ENCODE measurements at regions not wholly inside any gene's neighbourhood (a gene's known extent, or its start where the extent isn't known, plus 50 kb on each side); places are given as distances from the start of the nearest gene placed in this dataset.
"Not testable (repeated sequence)": the region's sequence is repeated elsewhere in the genome, so short reads cannot be mapped to it uniquely, and the experiment has no call there.

GRCh38 chr5:91487420-91487819, 104.3 kb upstream of the ARRDC3 start:
- Histone ChIP-seq H3K27me3 (ENCODE audit: insufficient read depth, low read length) (no peaks in the 10 kb centered on the region), H2BK120ac (ENCODE audit: insufficient read depth, low read length, poor library complexity) (no peak overlapping the region), H4K8ac (ENCODE audit: low read depth, low read length) (no peak overlapping the region), H3K9me3 (ENCODE audit: insufficient read depth, low read depth, low read length) (no peaks in the 10 kb centered on the region), H3K79me1 (ENCODE audit: low read length) (no peaks in the 10 kb centered on the region), H4K91ac (ENCODE audit: low read depth, low read length) (no peak overlapping the region), H3K4me1 (ENCODE audit: control insufficient read depth in 1 of 2, insufficient read depth in 2 of 2, low read length in 2 of 2) (no peaks in the 10 kb centered on the region), H2AFZ (ENCODE audit: insufficient read depth, low read length, poor library complexity) (no peak overlapping the region), H3K9ac (ENCODE audit: low read length) (no peak overlapping the region), H4K12ac (ENCODE audit: low read depth, low read length) (no peak overlapping the region), H2AK5ac (ENCODE audit: low read length) (no peak overlapping the region), H3K4ac (ENCODE audit: low read depth, low read length) (no peak overlapping the region), H3K14ac (ENCODE audit: low read length) (no peak overlapping the region), H2BK5ac (ENCODE audit: low read depth, low read length, poor library complexity) (no peak overlapping the region), H3K23ac (ENCODE audit: low read length) (no peak overlapping the region), H3K4me3 (ENCODE audit: low read depth, low read length) (no peak overlapping the region), H3K79me2 (ENCODE audit: control insufficient read depth, insufficient read depth, low read length, poor library complexity) (no peaks in the 10 kb centered on the region), H3K4me2 (ENCODE audit: low read length) (no peak overlapping the region), H2BK12ac (ENCODE audit: low read length) (no peak overlapping the region), H3K18ac (ENCODE audit: low read length) (no peak overlapping the region), H3K36me3 (ENCODE audit: control insufficient read depth in 1 of 2, insufficient read depth in 2 of 2, low read length in 2 of 2) (no peaks in the 10 kb centered on the region), H3K27ac (ENCODE audit: low read depth, low read length) (no peak overlapping the region)
- no peak for DNase-seq
- no CpG with 5 or more reads among the region's 2 CpGs for WGBS (ENCODE audit: extremely low coverage, insufficient coverage, insufficient read length)

DNA sequence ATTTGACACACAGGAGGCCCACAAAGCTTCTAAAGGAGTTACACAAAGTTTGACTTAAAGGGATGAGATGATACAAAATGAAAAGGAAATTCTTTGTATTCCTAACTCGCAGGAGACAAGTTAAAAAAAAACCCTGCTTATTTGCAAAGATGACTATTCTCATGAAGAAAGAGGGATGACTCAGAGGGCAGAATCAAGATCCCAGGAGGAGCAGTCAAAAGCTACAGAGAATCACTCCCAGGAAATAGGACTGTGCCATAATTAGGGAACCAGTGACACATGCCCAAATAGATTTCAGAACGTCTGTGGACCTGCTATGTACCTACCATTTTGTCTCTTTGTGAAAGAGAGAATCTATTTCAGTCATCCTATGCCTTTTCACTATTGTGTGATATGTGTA, 103.5 kb upstream of the ARRDC3 start:
- no peaks in the 10 kb centered on the region for H3K79me2 ChIP-seq (ENCODE audit: control insufficient read depth, insufficient read depth, low read length, poor library complexity)
- H3K79me1 ChIP-seq (ENCODE audit: low read length): no peaks in the 10 kb centered on the region
- WGBS (ENCODE audit: extremely low coverage, insufficient coverage, insufficient read length): no CpG with 5 or more reads among the region's 2 CpGs
- H3K9me3 ChIP-seq (ENCODE audit: insufficient read depth, low read depth, low read length): no peaks in the 10 kb centered on the region
- no peak overlapping the region for H2BK120ac ChIP-seq (ENCODE audit: insufficient read depth, low read length, poor library complexity)
- DNase-seq: peak in 1 of 2 donors; percentile 20
- H2AK5ac ChIP-seq (ENCODE audit: low read length): no peak overlapping the region
- no peak overlapping the region for H3K4me3 ChIP-seq (ENCODE audit: low read depth, low read length)
- H3K4me1 ChIP-seq (ENCODE audit: control insufficient read depth in 1 of 2, insufficient read depth in 2 of 2, low read length in 2 of 2): no peaks in the 10 kb centered on the region
- no peak overlapping the region for H3K4me2 ChIP-seq (ENCODE audit: low read length)
- no peak overlapping the region for H3K18ac ChIP-seq (ENCODE audit: low read length)
- no peaks in the 10 kb centered on the region for H3K36me3 ChIP-seq (ENCODE audit: control insufficient read depth in 1 of 2, insufficient read depth in 2 of 2, low read length in 2 of 2)
- H4K8ac ChIP-seq (ENCODE audit: low read depth, low read length): no peak overlapping the region
- H3K27ac ChIP-seq (ENCODE audit: low read depth, low read length): no peak overlapping the region
- no peak overlapping the region for H2BK12ac ChIP-seq (ENCODE audit: low read length)
- no peak overlapping the region for H4K91ac ChIP-seq (ENCODE audit: low read depth, low read length)
- no peak overlapping the region for H3K9ac ChIP-seq (ENCODE audit: low read length)
- H3K23ac ChIP-seq (ENCODE audit: low read length): no peak overlapping the region
- H2BK5ac ChIP-seq (ENCODE audit: low read depth, low read length, poor library complexity): no peak overlapping the region
- H3K27me3 ChIP-seq (ENCODE audit: insufficient read depth, low read length): no peaks in the 10 kb centered on the region
- no peak overlapping the region for H3K14ac ChIP-seq (ENCODE audit: low read length)
- no peak overlapping the region for H4K12ac ChIP-seq (ENCODE audit: low read depth, low read length)
- H3K4ac ChIP-seq (ENCODE audit: low read depth, low read length): no peak overlapping the region
- no peak overlapping the region for H2AFZ ChIP-seq (ENCODE audit: insufficient read depth, low read length, poor library complexity)

- Histone ChIP-seq H3K14ac (ENCODE audit: low read length) (no peak overlapping the region), H2AK5ac (ENCODE audit: low read length) (no peak overlapping the region), H4K8ac (ENCODE audit: low read depth, low read length) (no peak overlapping the region), H2AFZ (ENCODE audit: insufficient read depth, low read length, poor library complexity) (no peak overlapping the region), H3K27me3 (ENCODE audit: insufficient read depth, low read length) (no peaks in the 10 kb centered on the region), H4K12ac (ENCODE audit: low read depth, low read length) (no peak overlapping the region), H3K9me3 (ENCODE audit: insufficient read depth, low read depth, low read length) (no peaks in the 10 kb centered on the region), H3K79me2 (ENCODE audit: control insufficient read depth, insufficient read depth, low read length, poor library complexity) (no peaks in the 10 kb centered on the region), H3K79me1 (ENCODE audit: low read length) (no peaks in the 10 kb centered on the region), H3K27ac (ENCODE audit: low read depth, low read length) (no peak overlapping the region), H2BK12ac (ENCODE audit: low read length) (no peak overlapping the region), H3K4me3 (ENCODE audit: low read depth, low read length) (no peak overlapping the region), H2BK5ac (ENCODE audit: low read depth, low read length, poor library complexity) (no peak overlapping the region), H3K36me3 (ENCODE audit: control insufficient read depth in 1 of 2, insufficient read depth in 2 of 2, low read length in 2 of 2) (no peaks in the 10 kb centered on the region), H3K4me1 (ENCODE audit: control insufficient read depth in 1 of 2, insufficient read depth in 2 of 2, low read length in 2 of 2) (no peaks in the 10 kb centered on the region), H3K18ac (ENCODE audit: low read length) (no peak overlapping the region), H3K9ac (ENCODE audit: low read length) (no peak overlapping the region), H4K91ac (ENCODE audit: low read depth, low read length) (no peak overlapping the region), H3K4me2 (ENCODE audit: low read length) (no peak overlapping the region), H3K4ac (ENCODE audit: low read depth, low read length) (no peak overlapping the region), H2BK120ac (ENCODE audit: insufficient read depth, low read length, poor library complexity) (no peak overlapping the region), H3K23ac (ENCODE audit: low read length) (no peak overlapping the region)
- DNase-seq: no peak
Measured at GRCh38 chr5:91484662-91485061, 101.5 kb upstream of the ARRDC3 start.

GRCh38 chr5:91479376-91479775, 96.3 kb upstream of the ARRDC3 start:
- H3K4me2 ChIP-seq (ENCODE audit: low read length): not testable (repeated sequence)
- WGBS (ENCODE audit: extremely low coverage, insufficient coverage, insufficient read length): no CpG with 5 or more reads among the region's 2 CpGs

More at GRCh38 chr5:91479376-91479775, 96.3 kb upstream of the ARRDC3 start:
- not testable (repeated sequence) for H3K36me3 ChIP-seq (ENCODE audit: control insufficient read depth in 1 of 2, insufficient read depth in 2 of 2, low read length in 2 of 2); H4K8ac ChIP-seq (ENCODE audit: low read depth, low read length); H3K4me3 ChIP-seq (ENCODE audit: low read depth, low read length); H2AK5ac ChIP-seq (ENCODE audit: low read length); H3K9me3 ChIP-seq (ENCODE audit: insufficient read depth, low read depth, low read length); H3K79me2 ChIP-seq (ENCODE audit: control insufficient read depth, insufficient read depth, low read length, poor library complexity); H3K23ac ChIP-seq (ENCODE audit: low read length); H3K4me1 ChIP-seq (ENCODE audit: control insufficient read depth in 1 of 2, insufficient read depth in 2 of 2, low read length in 2 of 2); H3K9ac ChIP-seq (ENCODE audit: low read length); H3K27ac ChIP-seq (ENCODE audit: low read depth, low read length); H3K27me3 ChIP-seq (ENCODE audit: insufficient read depth, low read length); H4K91ac ChIP-seq (ENCODE audit: low read depth, low read length); H3K4ac ChIP-seq (ENCODE audit: low read depth, low read length); H3K79me1 ChIP-seq (ENCODE audit: low read length); H2BK5ac ChIP-seq (ENCODE audit: low read depth, low read length, poor library complexity); H2AFZ ChIP-seq (ENCODE audit: insufficient read depth, low read length, poor library complexity); H4K12ac ChIP-seq (ENCODE audit: low read depth, low read length); DNase-seq; H2BK120ac ChIP-seq (ENCODE audit: insufficient read depth, low read length, poor library complexity); H3K14ac ChIP-seq (ENCODE audit: low read length); H3K18ac ChIP-seq (ENCODE audit: low read length); H2BK12ac ChIP-seq (ENCODE audit: low read length)
